GM12872 (cell line): ENCODE measurements at regions not wholly inside any gene's neighbourhood (a gene's known extent, or its start where the extent isn't known, plus 50 kb on each side); places are given as distances from the start of the nearest gene placed in this dataset.

Experiments
- TF ChIP-seq, protein P1 (sequence below): IDR thresholded peaks from 3 replicates; pipeline ENCODE4 v1.5.1; 2011; ENCODE audit warnings: low read depth, mild to moderate bottlenecking, low read length, moderate library complexity; ENCODE audit not compliant: insufficient read depth

DNA sequence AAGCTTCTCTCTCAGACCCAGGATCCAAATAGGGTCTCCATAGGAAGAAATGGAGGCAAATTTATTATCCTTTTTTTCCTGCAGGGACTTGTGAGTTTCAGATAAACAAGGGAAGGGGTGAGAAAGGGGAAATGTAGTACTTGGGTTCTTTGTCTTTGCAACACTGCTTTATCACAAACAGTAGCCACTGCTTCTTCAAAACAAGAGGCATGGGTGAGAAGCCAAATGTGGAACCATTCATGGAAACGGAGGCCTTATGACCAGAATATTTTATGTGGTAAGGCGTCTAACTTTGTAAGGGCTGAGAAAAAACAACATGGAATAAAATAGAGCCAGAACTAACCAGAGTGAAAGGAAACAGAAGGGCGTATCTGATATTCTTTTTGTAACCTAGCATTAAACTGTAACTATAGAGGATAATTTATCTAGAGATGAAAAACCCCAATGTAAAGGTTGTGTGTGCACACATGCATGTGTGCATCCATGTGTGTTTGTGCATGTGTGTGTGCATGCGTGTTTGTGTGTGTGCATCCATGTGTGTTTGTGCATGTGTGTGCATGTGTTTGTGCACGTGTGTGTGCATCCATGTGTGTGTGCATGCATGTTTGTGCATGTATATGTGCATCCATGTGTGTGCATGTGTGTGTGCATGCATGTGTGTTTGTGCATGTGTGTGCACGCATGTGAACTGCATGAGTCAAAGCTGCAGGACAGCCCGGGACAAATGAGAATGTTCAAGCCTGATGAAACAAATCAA is 143.3 kb upstream of the SMLR1 start:
- TF ChIP-seq, protein P1, sequence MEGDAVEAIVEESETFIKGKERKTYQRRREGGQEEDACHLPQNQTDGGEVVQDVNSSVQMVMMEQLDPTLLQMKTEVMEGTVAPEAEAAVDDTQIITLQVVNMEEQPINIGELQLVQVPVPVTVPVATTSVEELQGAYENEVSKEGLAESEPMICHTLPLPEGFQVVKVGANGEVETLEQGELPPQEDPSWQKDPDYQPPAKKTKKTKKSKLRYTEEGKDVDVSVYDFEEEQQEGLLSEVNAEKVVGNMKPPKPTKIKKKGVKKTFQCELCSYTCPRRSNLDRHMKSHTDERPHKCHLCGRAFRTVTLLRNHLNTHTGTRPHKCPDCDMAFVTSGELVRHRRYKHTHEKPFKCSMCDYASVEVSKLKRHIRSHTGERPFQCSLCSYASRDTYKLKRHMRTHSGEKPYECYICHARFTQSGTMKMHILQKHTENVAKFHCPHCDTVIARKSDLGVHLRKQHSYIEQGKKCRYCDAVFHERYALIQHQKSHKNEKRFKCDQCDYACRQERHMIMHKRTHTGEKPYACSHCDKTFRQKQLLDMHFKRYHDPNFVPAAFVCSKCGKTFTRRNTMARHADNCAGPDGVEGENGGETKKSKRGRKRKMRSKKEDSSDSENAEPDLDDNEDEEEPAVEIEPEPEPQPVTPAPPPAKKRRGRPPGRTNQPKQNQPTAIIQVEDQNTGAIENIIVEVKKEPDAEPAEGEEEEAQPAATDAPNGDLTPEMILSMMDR: no peak

GRCh38 chr6:130692659-130693058 is 134.5 kb upstream of the SMLR1 start:
- TF ChIP-seq, protein P1: no peak

GRCh38 chr6:130693944-130694343 is 133.3 kb upstream of the SMLR1 start:
- TF ChIP-seq, protein P1: no peak

DNA sequence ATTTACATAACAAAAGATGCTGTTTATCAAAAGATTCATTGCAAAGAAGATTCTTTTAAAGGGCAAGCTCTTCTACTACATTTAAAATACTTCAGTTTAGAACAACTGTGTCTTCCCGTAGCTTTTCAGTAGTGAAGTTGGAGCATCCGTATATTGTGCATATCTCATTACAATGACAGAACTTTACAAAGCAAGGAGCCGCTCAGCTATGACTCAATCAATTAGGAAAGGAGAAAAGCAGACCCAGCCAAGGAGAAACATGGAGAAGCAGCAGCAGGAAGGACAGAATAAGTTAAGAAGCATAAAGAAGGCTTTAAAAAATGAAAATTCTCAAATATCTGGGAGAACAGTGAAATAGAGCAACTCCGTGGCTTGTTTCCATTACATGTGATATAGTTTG is 132.6 kb upstream of the SMLR1 start:
- TF ChIP-seq, protein P1: no peak

GRCh38 chr6:130696806-130697205 is 130.4 kb upstream of the SMLR1 start:
- TF ChIP-seq, protein P1: no peak

GRCh38 chr6:130697271-130697994 is 129.8 kb upstream of the SMLR1 start:
- TF ChIP-seq, protein P1: no peak

DNA sequence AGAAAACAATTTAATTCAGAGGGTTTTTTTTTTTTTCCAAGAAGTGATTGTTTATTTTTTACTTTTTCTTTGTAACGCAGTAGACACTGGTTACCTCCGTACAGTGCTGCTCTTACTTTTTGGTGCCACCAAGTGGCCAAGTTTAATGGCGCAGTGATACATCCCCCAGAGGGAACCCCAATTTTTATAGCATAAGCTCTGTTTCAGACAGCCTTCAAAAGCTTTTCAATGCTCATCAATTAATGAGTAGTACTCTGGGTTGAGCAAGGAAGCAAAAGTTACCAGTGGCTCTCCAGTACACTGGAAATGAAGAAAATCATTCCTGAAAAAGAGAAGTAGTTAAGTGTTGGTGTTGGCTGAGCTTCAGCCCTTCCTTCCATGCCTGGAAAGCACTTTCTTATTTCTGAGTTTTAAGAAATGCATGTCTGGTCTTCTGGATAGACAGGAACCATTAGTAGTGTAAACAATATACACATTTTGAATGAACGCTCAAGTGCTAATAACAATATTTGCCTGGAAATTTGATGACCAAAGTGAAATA is 129.1 kb upstream of the SMLR1 start:
- TF ChIP-seq, protein P1: peak; percentile 74
